H9 (cell line): ENCODE measurements at regions not wholly inside any gene's neighbourhood (a gene's known extent, or its start where the extent isn't known, plus 50 kb on each side); places are given as distances from the start of the nearest gene placed in this dataset.

Experiments used
- DNase-seq: peaks from one replicate; pipeline ENCODE4 v3.0.0-alpha.2; 2017
- H2AFZ ChIP-seq: one replicate; pipeline ENCODE4 v1.6.1; 2013; ENCODE audit warnings: mild to moderate bottlenecking, low read length, control low read depth, moderate library complexity
- H2AK5ac ChIP-seq: 2 replicates; pipeline ENCODE4 v1.6.1; 2013; ENCODE audit warnings: low read length, control low read depth, mixed read lengths; ENCODE audit not compliant: insufficient read length
- H2BK120ac ChIP-seq: one replicate; pipeline ENCODE4 v1.6.1; 2013; ENCODE audit warnings: low read depth, mild to moderate bottlenecking, low read length, control low read depth, inconsistent platforms; ENCODE audit not compliant: poor library complexity, severe bottlenecking
- H2BK12ac ChIP-seq: 2 replicates; pipeline ENCODE4 v1.6.1; 2013; ENCODE audit warnings: low read length, control low read depth, mixed read lengths, low read depth; ENCODE audit not compliant: insufficient read length
- H2BK15ac ChIP-seq: 2 replicates; pipeline ENCODE4 v1.6.1; 2013; ENCODE audit warnings: low read depth, low read length, control low read depth
- H2BK20ac ChIP-seq: one replicate; pipeline ENCODE4 v1.6.1; 2013; ENCODE audit warnings: low read depth, mild to moderate bottlenecking, low read length, control low read depth, inconsistent platforms; ENCODE audit not compliant: poor library complexity, severe bottlenecking
- H2BK5ac ChIP-seq: 2 replicates; pipeline ENCODE4 v1.6.1; 2013; ENCODE audit warnings: low read length, control low read depth, mixed read lengths; ENCODE audit not compliant: insufficient read length
- H3K14ac ChIP-seq: 2 replicates; pipeline ENCODE4 v1.6.1; 2013; ENCODE audit warnings: low read length, control low read depth; ENCODE audit not compliant: insufficient read depth
- H3K18ac ChIP-seq: 2 replicates; pipeline ENCODE4 v1.6.1; 2013; ENCODE audit warnings: low read depth, mild to moderate bottlenecking, mixed read lengths, low read length, control low read depth; ENCODE audit not compliant: insufficient read length
- H3K23ac ChIP-seq: 2 replicates; pipeline ENCODE4 v1.6.1; 2013; ENCODE audit warnings: low read length, control low read depth, mixed read lengths, low read depth; ENCODE audit not compliant: insufficient read length
- H3K23me2 ChIP-seq: 2 replicates; pipeline ENCODE4 v1.6.1; 2013; ENCODE audit warnings: low read depth, mild to moderate bottlenecking, mixed read lengths, low read length, control low read depth; ENCODE audit not compliant: insufficient read length, poor library complexity, severe bottlenecking
- H3K27ac ChIP-seq: 2 replicates; pipeline ENCODE4 v1.5.1; 2013; ENCODE audit warnings: low read length, control low read depth, mixed read lengths, low read depth; ENCODE audit not compliant: insufficient read length
- H3K27me3 ChIP-seq: 2 replicates; pipeline ENCODE4 v1.6.1; 2013; ENCODE audit warnings: low read length, control low read depth, inconsistent platforms; ENCODE audit not compliant: insufficient read depth
- H3K4ac ChIP-seq: 2 replicates; pipeline ENCODE4 v1.6.1; 2013; ENCODE audit warnings: low read depth, mild to moderate bottlenecking, control low read depth, inconsistent platforms, low read length, moderate library complexity
- H3K4me1 ChIP-seq: 2 replicates; pipeline ENCODE4 v1.6.1; 2013; ENCODE audit warnings: low read length, control low read depth, inconsistent platforms; ENCODE audit not compliant: insufficient read depth
- H3K4me2 ChIP-seq: 2 replicates; pipeline ENCODE4 v1.6.1; 2013; ENCODE audit warnings: low read length, control low read depth, mixed read lengths; ENCODE audit not compliant: insufficient read length, insufficient read depth
- H3K56ac ChIP-seq: 2 replicates; pipeline ENCODE4 v1.6.1; 2013; ENCODE audit warnings: low read depth, mild to moderate bottlenecking, mixed read lengths, low read length, control low read depth; ENCODE audit not compliant: insufficient read length
- H3K79me1 ChIP-seq: 2 replicates; pipeline ENCODE4 v1.6.1; 2013; ENCODE audit warnings: low read depth, mild to moderate bottlenecking, moderate library complexity, low read length, control low read depth, inconsistent platforms; ENCODE audit not compliant: insufficient read depth, poor library complexity, severe bottlenecking
- H3K79me2 ChIP-seq: 2 replicates; pipeline ENCODE4 v1.6.1; 2013; ENCODE audit warnings: low read length, control low read depth, inconsistent platforms; ENCODE audit not compliant: insufficient read depth
- H3K9ac ChIP-seq: 2 replicates; pipeline ENCODE4 v1.6.1; 2013; ENCODE audit warnings: low read length, control low read depth, mixed read lengths; ENCODE audit not compliant: insufficient read length; ENCODE audit errors: extremely low read depth
- H3K9me3 ChIP-seq: one replicate; pipeline ENCODE4 v1.6.1; 2013; ENCODE audit warnings: low read depth, low read length, inconsistent platforms; ENCODE audit not compliant: control insufficient read depth
- H3T11ph ChIP-seq: one replicate; pipeline ENCODE4 v1.6.1; 2013; ENCODE audit warnings: mild to moderate bottlenecking, low read length, control low read depth, inconsistent platforms
- H4K20me1 ChIP-seq: one replicate; pipeline ENCODE4 v1.6.1; 2013; ENCODE audit not compliant: control insufficient read depth, insufficient read length, insufficient read depth
- H4K5ac ChIP-seq: 2 replicates; pipeline ENCODE4 v1.6.1; 2013; ENCODE audit warnings: low read depth, mild to moderate bottlenecking, mixed read lengths, low read length, control low read depth; ENCODE audit not compliant: insufficient read length
- H4K8ac ChIP-seq: replicated peaks from 2 replicates; pipeline ENCODE4 v1.6.1; 2013; ENCODE audit warnings: low read length, control low read depth, mixed read lengths, low read depth; ENCODE audit not compliant: insufficient read length
- H4K91ac ChIP-seq: 2 replicates; pipeline ENCODE4 v1.6.1; 2013; ENCODE audit warnings: low read depth, mild to moderate bottlenecking, moderate library complexity, mixed read lengths, low read length, control low read depth; ENCODE audit not compliant: insufficient read length
- H3K27ac Mint-ChIP-seq, 3 experiments: 2 replicates in 2 of 3; 3 replicates in 1 of 3; pipeline ENCODE4 v1.8.0; 2020 to 2021; ENCODE audit warnings: mixed read lengths in 3 of 3, mild to moderate bottlenecking in 1 of 3, moderate library complexity in 1 of 3
- H3K27me3 Mint-ChIP-seq: 2 replicates; pipeline ENCODE4 v1.8.0; 2021; ENCODE audit warnings: low read depth, mild to moderate bottlenecking, moderate library complexity, mixed read lengths
- H3K36me3 Mint-ChIP-seq, 3 experiments: 2 replicates in 2 of 3; 3 replicates in 1 of 3; pipeline ENCODE4 v1.8.0; 2020 to 2021; ENCODE audit warnings: low read depth in 3 of 3, mixed read lengths in 3 of 3; ENCODE audit not compliant: insufficient read depth in 1 of 3
- H3K4me1 Mint-ChIP-seq, 2 experiments: 2 replicates each; pipeline ENCODE4 v1.8.0; 2020; ENCODE audit warnings: mixed read lengths in 2 of 2
- H3K4me3 Mint-ChIP-seq, 2 experiments: 2 replicates in 1 of 2; 3 replicates in 1 of 2; pipeline ENCODE4 v1.8.0; 2020 to 2021; ENCODE audit warnings: mild to moderate bottlenecking in 2 of 2, mixed read lengths in 2 of 2, moderate library complexity in 1 of 2
- H3K9me3 Mint-ChIP-seq, 2 experiments: 2 replicates in 1 of 2; 3 replicates in 1 of 2; pipeline ENCODE4 v1.8.0; 2020; ENCODE audit warnings: mild to moderate bottlenecking in 2 of 2, mixed read lengths in 2 of 2, moderate library complexity in 1 of 2
- CTCF ChIP-seq: fragments of 200-600 bp; sonication (generic); conservative IDR thresholded peaks from 3 replicates; pipeline ENCODE4 v1.8.0; 2021; ENCODE audit warnings: antibody characterized with exemption, mild to moderate bottlenecking
- WGBS: extraction: QIAGEN DNeasy Blood & Tissue Kit; methylation state at CpG from one replicate; pipeline ENCODE4 v1.1.7; 2013; ENCODE audit warnings: missing lambda C conversion rate, low lambda C conversion rate, mixed read lengths; ENCODE audit not compliant: insufficient read length; ENCODE audit errors: extremely low coverage; 5-methylcytosine and 5-hydroxymethylcytosine counted together

- no peak overlapping the region for H2BK12ac ChIP-seq
- no peaks in the 10 kb centered on the region for H3K23me2 ChIP-seq
- H3K9me3 ChIP-seq = no peaks in the 10 kb centered on the region
- no peak overlapping the region for H4K8ac ChIP-seq
- H3K56ac ChIP-seq = no peak overlapping the region
- H4K91ac ChIP-seq = no peak overlapping the region
- no peaks in the 10 kb centered on the region for H3K4me1 ChIP-seq
- H3K14ac ChIP-seq = no peak overlapping the region
- no peak overlapping the region for H3K27ac Mint-ChIP-seq
- H3K9me3 Mint-ChIP-seq = peaks cover 0 to 45% of the 10 kb centered on the region in 2 experiments; a peak in 2 of 5 replicates
- TF ChIP-seq CTCF = no peak
- H3K4me2 ChIP-seq = no peak overlapping the region
- peaks cover 2% of the 10 kb centered on the region; the same call in 1 of the 2 replicates for H3K27me3 Mint-ChIP-seq
- no peak overlapping the region for H3K9ac ChIP-seq
- no peak overlapping the region for H2BK20ac ChIP-seq
- no peak overlapping the region for H3K4me3 Mint-ChIP-seq
- H3T11ph ChIP-seq = no peak overlapping the region
- H2BK5ac ChIP-seq = no peak overlapping the region
- H2BK15ac ChIP-seq = no peak overlapping the region
- H4K5ac ChIP-seq = no peak overlapping the region
- H2AFZ ChIP-seq = no peak overlapping the region
- no peak overlapping the region for H3K27ac ChIP-seq
- H3K4me1 Mint-ChIP-seq = no peaks in the 10 kb centered on the region
- no peaks in the 10 kb centered on the region for H3K79me2 ChIP-seq
- WGBS = no CpG with 5 or more reads among the region's 11 CpGs
- no peaks in the 10 kb centered on the region for H4K20me1 ChIP-seq
- H3K27me3 ChIP-seq = no peaks in the 10 kb centered on the region
- no peak overlapping the region for H2BK120ac ChIP-seq
- H3K23ac ChIP-seq = no peak overlapping the region
- DNase-seq = no peak
- H2AK5ac ChIP-seq = no peak overlapping the region
- no peak overlapping the region for H3K18ac ChIP-seq
- H3K36me3 Mint-ChIP-seq = no peaks in the 10 kb centered on the region
- no peaks in the 10 kb centered on the region for H3K79me1 ChIP-seq
- no peak overlapping the region for H3K4ac ChIP-seq
Observed at GRCh38 chrX:8851231-8851886, 50.2 kb upstream of the FAM9A start.
